Right atrium auricular region (tissue), 2 donors: ENCODE measurements at regions not wholly inside any gene's neighbourhood (a gene's known extent, or its start where the extent isn't known, plus 50 kb on each side); places are given as distances from the start of the nearest gene placed in this dataset.
A peak's percentile ranks its signal among the peaks of the same experiment; 100 is the strongest.

ENCODE experiments used
- DNase-seq: peaks from one replicate; pipeline ENCODE4 v3.0.0-alpha.2; 2019; ENCODE audit warnings: low spot score
- H3K27ac ChIP-seq, 2 donors: fragments of 200-600 bp; sonication (generic); 1 replicate in 1 of 2; 2 replicates in 1 of 2; pipeline ENCODE4 v1.5.1; 2016 to 2019
- H3K27me3 ChIP-seq, 2 donors: fragments of 200-600 bp; sonication (generic); one replicate each; pipeline versions ENCODE4 v1.5.1 to v1.6.0; 2017 to 2019
- H3K36me3 ChIP-seq: fragments of 200-600 bp; sonication (generic); one replicate; pipeline ENCODE4 v1.5.1; 2016
- H3K4me1 ChIP-seq, 2 donors: fragments of 200-600 bp; sonication (generic); one replicate each; pipeline versions ENCODE4 v1.5.1 to v1.6.0; 2017 to 2019
- H3K4me3 ChIP-seq, 2 donors: fragments of 200-600 bp; sonication (generic); 1 replicate in 1 of 2; 2 replicates in 1 of 2; pipeline ENCODE4 v1.5.1; 2017 to 2019; ENCODE audit warnings: mild to moderate bottlenecking in 1 of 2, moderate library complexity in 1 of 2
- H3K9me3 ChIP-seq, 2 donors: fragments of 200-600 bp; sonication (generic); one replicate each; pipeline ENCODE4 v1.5.1; 2019
- CTCF ChIP-seq, 2 donors: fragments of 200-600 bp; sonication (generic); IDR thresholded peaks; one replicate each; pipeline ENCODE4 v1.5.1; 2019; ENCODE audit warnings: antibody characterized with exemption in 2 of 2

DNA sequence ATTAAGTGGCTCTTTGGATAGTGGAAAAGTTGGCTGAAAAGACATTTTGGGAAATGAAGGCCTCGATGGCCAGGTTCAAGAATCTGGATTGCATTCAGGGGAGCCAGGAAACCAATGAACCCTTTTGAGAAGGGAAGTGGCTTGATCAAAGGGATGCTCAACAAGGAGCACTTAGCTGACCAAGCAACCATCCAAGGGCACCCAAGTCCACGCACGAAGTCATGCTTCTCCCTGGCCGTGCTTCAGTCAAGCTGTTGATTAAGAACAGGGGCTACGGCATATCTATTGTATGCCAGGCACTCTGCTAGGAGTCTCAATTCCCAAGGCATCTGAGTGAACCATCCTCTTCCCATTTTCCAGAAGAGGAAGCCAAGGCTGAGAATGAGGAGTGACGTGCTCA, 185.8 kb upstream of the GLI2 start:
- Histone ChIP-seq H3K4me1 (peaks cover 0 to 73% of the 10 kb centered on the region in 2 donors), H3K27ac (peak overlapping the region in 1 of 2 donors; percentile 21)

DNA sequence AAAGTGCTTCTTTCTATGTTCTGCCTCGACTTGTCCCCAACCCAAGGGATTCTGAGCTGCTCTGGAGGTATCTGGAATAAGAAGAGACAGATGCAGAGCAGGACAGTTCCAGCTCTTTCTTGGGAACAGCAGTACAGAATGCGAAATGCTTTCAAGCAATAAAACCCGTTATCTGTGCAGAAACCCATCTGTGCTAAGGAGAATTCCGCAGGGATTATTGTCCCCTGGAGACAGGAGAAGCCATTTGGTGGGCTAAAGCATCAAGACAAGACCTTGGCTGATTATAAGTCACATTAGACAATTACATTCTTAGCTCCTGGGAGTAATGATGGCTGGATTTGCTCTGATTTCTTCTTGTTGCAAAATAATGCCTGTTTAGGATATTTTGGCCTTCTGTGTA, 185.4 kb upstream of the GLI2 start:
- Histone ChIP-seq H3K9me3 (no peaks in the 10 kb centered on the region), H3K36me3 (no peaks in the 10 kb centered on the region), H3K27me3 (no peaks in the 10 kb centered on the region), H3K4me1 (peaks cover 0 to 73% of the 10 kb centered on the region in 2 donors), H3K4me3 (no peak overlapping the region), H3K27ac (peak overlapping the region; percentile 1 to 21)
- no peak for TF ChIP-seq CTCF (IDR thresholded peaks at IDR 0.05)
- no peak for DNase-seq

More for the DNA sequence above, 185.8 kb upstream of the GLI2 start:
- no peaks in the 10 kb centered on the region for H3K36me3 ChIP-seq
- no peak overlapping the region for H3K4me3 ChIP-seq
- H3K9me3 ChIP-seq = no peaks in the 10 kb centered on the region
- no peak for TF ChIP-seq CTCF (IDR thresholded peaks at IDR 0.05)
- H3K27me3 ChIP-seq = no peaks in the 10 kb centered on the region
- DNase-seq = no peak

DNA sequence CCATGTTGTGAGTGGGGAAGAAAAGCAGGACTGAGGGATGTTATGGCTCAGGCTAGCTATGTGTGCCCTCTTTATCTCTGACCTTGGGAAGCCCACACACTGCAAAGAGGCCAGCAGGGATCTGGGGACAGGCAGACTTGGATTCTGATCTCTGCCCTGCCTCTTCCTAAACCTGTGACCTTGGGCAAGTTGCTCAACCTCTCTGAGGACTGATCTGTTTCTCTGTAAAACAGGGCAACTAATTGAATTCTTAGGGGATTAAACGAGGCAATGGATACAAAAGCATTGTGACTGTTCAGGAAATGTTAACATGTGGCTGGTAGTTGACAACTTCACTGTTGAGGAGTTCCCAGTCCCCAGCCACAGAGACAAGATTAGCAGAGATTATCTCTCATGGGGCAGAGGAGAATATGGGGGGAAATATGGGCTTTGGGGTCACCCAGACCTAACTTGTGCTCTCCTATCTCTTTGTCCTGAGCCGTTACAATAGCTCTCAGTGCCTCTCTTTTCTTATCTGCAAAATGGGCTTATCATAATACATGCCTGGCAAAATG, 184.7 kb upstream of the GLI2 start:
- H3K4me1 ChIP-seq = peaks cover 0 to 69% of the 10 kb centered on the region in 2 donors
- H3K36me3 ChIP-seq = no peaks in the 10 kb centered on the region
- no peaks in the 10 kb centered on the region for H3K27me3 ChIP-seq
- H3K27ac ChIP-seq = peak overlapping the region; percentile 1 to 63
- TF ChIP-seq CTCF (IDR thresholded peaks at IDR 0.05) = no peak
- DNase-seq = no peak
- H3K9me3 ChIP-seq = no peaks in the 10 kb centered on the region
- H3K4me3 ChIP-seq = no peak overlapping the region

DNA sequence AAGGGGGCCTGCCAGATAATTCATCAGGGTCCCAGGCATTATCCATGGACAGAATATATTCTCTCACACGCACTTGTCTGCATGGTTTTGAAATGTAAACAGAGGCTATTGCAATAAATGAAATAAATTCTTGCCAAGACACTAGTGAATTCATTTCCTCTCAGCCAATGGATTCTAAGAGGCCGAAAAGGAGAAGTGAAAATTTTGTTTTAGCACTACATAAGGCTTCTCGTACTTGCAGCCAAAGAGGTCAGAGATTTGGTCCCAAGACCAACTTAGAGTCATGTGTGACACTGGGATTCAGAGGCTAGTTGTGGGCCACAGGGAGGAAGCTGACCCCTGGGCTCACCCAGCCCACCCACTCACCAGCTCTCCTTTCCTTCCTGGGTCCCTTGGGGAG, 184.1 kb upstream of the GLI2 start:
- peaks cover 0 to 63% of the 10 kb centered on the region in 2 donors for H3K4me1 ChIP-seq
- H3K36me3 ChIP-seq = no peaks in the 10 kb centered on the region
- peak overlapping the region; percentile 1 to 63 for H3K27ac ChIP-seq
- no peaks in the 10 kb centered on the region for H3K27me3 ChIP-seq
- H3K9me3 ChIP-seq = no peaks in the 10 kb centered on the region
- no peak for TF ChIP-seq CTCF (IDR thresholded peaks at IDR 0.05)
- no peak for DNase-seq
- no peak overlapping the region for H3K4me3 ChIP-seq

DNA sequence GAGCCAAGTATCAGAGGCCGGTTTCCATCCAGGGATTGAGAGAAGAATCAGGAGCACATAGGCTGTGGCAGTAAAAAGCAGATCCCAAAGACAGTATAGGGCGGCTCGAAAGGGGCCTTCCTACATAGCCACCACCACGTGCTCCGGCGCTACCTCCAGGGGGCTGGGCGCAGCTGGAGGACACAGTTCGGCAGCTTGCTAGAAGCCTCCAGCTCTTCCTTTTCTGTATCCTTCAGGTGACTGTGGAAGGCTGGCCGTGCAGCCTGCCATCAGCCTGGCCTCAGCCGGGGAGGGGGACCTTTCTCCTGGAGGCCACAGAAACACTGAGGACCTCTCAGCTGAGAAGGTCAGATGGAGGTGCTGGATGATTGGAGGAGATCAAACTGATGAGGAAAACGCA, 183.6 kb upstream of the GLI2 start:
- DNase-seq = no peak
- Histone ChIP-seq H3K9me3 (no peaks in the 10 kb centered on the region), H3K27ac (peak overlapping the region in 1 of 2 donors; percentile 63), H3K27me3 (no peaks in the 10 kb centered on the region), H3K4me1 (peaks cover 0 to 58% of the 10 kb centered on the region in 2 donors), H3K36me3 (no peaks in the 10 kb centered on the region), H3K4me3 (no peak overlapping the region)
- TF ChIP-seq CTCF (IDR thresholded peaks at IDR 0.05) = no peak
